ENCODE measurements at regions not wholly inside any gene's neighbourhood (a gene's known extent, or its start where the extent isn't known, plus 50 kb on each side); places are given as distances from the start of the nearest gene placed in this dataset.

DNA sequence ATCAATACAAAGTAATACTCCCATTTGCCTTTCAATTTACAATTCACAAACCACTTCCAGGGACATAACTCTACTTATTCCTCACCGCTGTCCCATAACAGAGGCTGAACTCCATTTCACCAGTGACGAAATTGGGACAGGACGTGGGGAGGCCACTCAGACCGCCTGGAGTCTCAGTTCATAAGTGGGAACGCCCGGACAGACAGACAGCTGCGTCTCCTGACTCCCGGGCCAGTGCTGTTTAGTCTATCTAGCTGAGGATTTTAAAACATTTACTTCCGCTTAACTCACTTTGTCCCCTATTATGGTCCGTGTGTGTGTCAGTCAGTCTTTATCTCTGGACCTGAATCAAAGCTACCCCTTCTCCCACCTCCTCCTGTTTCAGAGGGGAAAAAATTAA is 67.4 kb upstream of the ZNF438 start:
- TF ChIP-seq, protein P1, sequence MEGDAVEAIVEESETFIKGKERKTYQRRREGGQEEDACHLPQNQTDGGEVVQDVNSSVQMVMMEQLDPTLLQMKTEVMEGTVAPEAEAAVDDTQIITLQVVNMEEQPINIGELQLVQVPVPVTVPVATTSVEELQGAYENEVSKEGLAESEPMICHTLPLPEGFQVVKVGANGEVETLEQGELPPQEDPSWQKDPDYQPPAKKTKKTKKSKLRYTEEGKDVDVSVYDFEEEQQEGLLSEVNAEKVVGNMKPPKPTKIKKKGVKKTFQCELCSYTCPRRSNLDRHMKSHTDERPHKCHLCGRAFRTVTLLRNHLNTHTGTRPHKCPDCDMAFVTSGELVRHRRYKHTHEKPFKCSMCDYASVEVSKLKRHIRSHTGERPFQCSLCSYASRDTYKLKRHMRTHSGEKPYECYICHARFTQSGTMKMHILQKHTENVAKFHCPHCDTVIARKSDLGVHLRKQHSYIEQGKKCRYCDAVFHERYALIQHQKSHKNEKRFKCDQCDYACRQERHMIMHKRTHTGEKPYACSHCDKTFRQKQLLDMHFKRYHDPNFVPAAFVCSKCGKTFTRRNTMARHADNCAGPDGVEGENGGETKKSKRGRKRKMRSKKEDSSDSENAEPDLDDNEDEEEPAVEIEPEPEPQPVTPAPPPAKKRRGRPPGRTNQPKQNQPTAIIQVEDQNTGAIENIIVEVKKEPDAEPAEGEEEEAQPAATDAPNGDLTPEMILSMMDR (conservative IDR thresholded peaks at IDR 0.05), result no peak
- TF ChIP-seq ZFX (IDR thresholded peaks at IDR 0.05), result no peak
